GM12892 (cell line): ENCODE measurements at regions not wholly inside any gene's neighbourhood (a gene's known extent, or its start where the extent isn't known, plus 50 kb on each side); places are given as distances from the start of the nearest gene placed in this dataset.

Experiments used
- POLR2A ChIP-seq: IDR thresholded peaks from 2 replicates; pipeline ENCODE4 v1.6.1; 2011; ENCODE audit warnings: low read depth, low read length, control low read depth
- POLR2AphosphoS5 ChIP-seq: IDR thresholded peaks from 2 replicates; pipeline ENCODE4 v1.6.1; 2011; ENCODE audit warnings: low read depth, low read length, control low read depth
- TAF1 ChIP-seq: IDR thresholded peaks from 2 replicates; pipeline ENCODE4 v1.6.1; 2011; ENCODE audit warnings: low read depth, mild to moderate bottlenecking, control low read depth, low read length, borderline replicate concordance

- TF ChIP-seq POLR2AphosphoS5 (no peak), POLR2A (no peak), TAF1 (no peak)
Measured at GRCh38 chr21:32907521-32907920, 118.2 kb upstream of the OLIG2 start.
